H54 (cell line): ENCODE measurements at regions not wholly inside any gene's neighbourhood (a gene's known extent, or its start where the extent isn't known, plus 50 kb on each side); places are given as distances from the start of the nearest gene placed in this dataset.
"Not testable (repeated sequence)": the region's sequence is repeated elsewhere in the genome, so short reads cannot be mapped to it uniquely, and the experiment has no call there.

Experiments
- DNase-seq: peaks from one replicate; pipeline ENCODE4 v3.0.0; 2011; ENCODE audit warnings: low spot score, mixed read lengths; ENCODE audit not compliant: insufficient read length
- FAIRE-seq: peaks from 3 replicates; lab custom pipeline; 2011; peaks lifted over from hg19 to GRCh38; lab: Jason Lieb, UNC
- POLR2A ChIP-seq: IDR thresholded peaks from 2 replicates; pipeline ENCODE4 v1.6.1; 2011; ENCODE audit warnings: low read depth, mild to moderate bottlenecking, low read length

DNA sequence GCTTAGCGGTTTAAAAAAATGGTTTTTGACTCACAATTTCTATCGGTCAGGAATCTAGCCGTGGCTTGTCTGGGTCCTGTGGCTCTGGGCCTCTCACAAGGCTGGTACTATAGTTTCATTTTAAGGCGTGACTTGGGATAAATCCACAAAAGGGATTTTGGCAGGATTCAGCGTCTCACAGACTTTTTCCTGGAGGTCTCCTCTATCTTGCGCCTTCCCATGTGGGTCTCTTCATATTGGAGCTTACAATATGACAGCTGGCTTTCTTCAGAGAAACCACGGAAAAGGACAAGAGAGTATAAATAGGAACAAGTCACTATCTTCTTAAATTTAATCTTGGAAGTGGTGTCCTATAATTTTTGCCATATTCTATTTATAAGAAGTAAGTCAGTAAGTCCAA, 250.5 kb downstream of the DSC3 start:
- FAIRE-seq (no peak), DNase-seq (no peak)
- no peak for TF ChIP-seq POLR2A

DNA sequence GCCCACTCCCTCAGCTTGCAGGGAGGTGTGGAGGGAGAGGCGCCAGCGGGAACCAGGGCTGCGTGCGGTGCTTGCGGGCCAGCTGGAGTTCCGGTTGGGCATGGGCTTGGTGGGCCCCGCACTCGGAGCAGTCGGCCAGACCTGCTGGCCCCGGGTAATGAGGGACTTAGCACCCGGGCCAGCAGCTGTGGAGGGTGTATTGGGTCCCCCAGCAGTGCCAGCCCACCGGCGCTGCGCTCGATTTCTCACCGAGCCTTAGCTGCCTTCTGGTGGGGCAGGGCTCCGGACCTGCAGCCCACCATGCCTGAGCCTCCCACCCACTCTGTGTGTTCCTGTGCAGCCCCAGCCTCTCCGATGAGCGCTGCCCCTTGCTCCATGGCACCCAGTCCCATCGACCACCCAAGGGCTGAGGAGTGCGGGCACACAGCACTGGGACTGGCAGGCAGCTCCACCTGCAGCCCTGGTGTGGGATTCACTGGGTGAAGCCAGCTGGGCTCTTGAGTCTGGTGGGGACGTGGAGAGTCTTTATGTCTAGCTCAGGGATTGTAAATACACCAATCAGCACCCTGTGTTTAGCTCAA, 254.0 kb downstream of the DSC3 start:
- not testable (repeated sequence) for FAIRE-seq, DNase-seq

DNA sequence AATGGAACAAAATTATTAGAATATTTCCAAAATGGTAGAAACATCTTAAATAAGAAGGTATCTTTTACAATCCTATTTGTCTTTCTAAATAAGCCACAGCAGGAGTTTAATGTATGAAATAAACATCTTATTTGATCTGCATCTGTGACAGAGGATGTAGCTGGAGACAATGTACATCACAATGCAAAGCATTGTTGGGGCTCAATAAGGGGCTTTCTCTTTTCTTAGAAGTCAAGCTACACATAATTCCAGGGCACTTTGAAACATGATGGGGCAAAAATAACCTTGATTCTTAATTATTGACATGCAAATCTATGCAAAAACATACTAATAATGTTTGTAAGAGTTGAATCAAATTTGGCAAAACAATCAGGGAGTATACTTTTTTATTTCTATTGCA, 255.1 kb downstream of the DSC3 start:
- FAIRE-seq = no peak
- TF ChIP-seq POLR2A = no peak
- no peak for DNase-seq

- no peak for DNase-seq
- TF ChIP-seq POLR2A = no peak
- FAIRE-seq = no peak
Observed at GRCh38 chr18:30781601-30782000, 260.9 kb downstream of the DSC3 start.

DNA sequence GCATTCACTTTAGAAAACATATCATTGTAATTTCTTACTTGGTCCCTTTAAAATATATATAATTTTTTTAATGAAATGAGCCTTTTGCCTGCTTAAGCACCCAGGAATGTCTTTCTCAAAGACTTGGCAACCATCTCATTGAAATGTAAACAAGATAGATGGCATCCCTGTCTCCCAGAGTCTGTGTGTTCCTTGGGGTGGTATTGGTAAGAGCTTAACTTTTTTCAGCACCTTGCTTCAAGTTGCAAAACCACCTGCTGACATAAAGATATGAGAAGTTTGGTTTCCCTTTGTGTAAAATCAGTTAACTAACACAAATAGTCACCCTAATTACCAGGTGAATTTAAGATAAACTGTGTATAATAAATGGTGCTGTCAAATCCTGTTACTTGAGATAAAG, 266.9 kb downstream of the DSC3 start:
- FAIRE-seq (no peak), DNase-seq (no peak)
- TF ChIP-seq POLR2A = no peak

DNA sequence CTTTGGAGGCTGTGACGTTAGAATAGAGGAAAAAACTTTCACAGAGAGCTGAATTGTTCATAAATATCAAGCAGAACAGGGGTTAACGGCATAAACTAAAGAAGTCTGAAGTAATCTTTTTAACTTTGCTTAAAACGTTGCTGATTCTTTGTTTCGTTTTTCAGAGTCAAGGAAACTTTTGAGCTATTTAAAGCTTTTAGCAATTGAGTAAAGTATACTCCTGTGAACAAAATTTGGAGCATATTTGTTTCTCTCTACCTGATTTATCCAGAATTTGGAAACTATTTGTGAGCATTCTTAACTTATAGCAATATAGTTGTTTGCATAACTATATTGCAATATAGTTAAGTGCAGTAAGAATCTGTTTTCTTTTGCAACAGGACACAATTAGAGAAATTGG, 270.4 kb downstream of the DSC3 start:
- not testable (repeated sequence) for FAIRE-seq, DNase-seq

- no peak for FAIRE-seq
- no peak for DNase-seq
- no peak for TF ChIP-seq POLR2A
Observed at GRCh38 chr18:30766053-30766452, 276.5 kb downstream of the DSC3 start.

GRCh38 chr18:30765247-30765646, 277.3 kb downstream of the DSC3 start:
- DNase-seq (no peak), FAIRE-seq (no peak)
- no peak for TF ChIP-seq POLR2A

GRCh38 chr18:30763902-30764350, 278.6 kb downstream of the DSC3 start:
- DNase-seq (no peak), FAIRE-seq (no peak)
- no peak for TF ChIP-seq POLR2A

- DNase-seq = no peak
- no peak for TF ChIP-seq POLR2A
- FAIRE-seq = no peak
Observed at GRCh38 chr18:30754846-30755245, 287.7 kb downstream of the DSC3 start.

GRCh38 chr18:30748541-30748940, 294.0 kb downstream of the DSC3 start:
- no peak for DNase-seq
- TF ChIP-seq POLR2A = no peak
- no peak for FAIRE-seq

GRCh38 chr18:30746224-30746623, 296.3 kb downstream of the DSC3 start:
- TF ChIP-seq POLR2A = no peak
- DNase-seq = no peak
- FAIRE-seq = no peak

- TF ChIP-seq POLR2A = no peak
- FAIRE-seq = no peak
- DNase-seq = no peak
Observed at GRCh38 chr18:30743033-30743432, 299.5 kb downstream of the DSC3 start.

- no peak for TF ChIP-seq POLR2A
- no peak for FAIRE-seq
- DNase-seq = no peak
Observed at GRCh38 chr18:30730915-30731314, 311.6 kb downstream of the DSC3 start.

GRCh38 chr18:30727849-30728248, 314.7 kb downstream of the DSC3 start:
- DNase-seq = no peak
- FAIRE-seq = no peak
- TF ChIP-seq POLR2A = no peak

DNA sequence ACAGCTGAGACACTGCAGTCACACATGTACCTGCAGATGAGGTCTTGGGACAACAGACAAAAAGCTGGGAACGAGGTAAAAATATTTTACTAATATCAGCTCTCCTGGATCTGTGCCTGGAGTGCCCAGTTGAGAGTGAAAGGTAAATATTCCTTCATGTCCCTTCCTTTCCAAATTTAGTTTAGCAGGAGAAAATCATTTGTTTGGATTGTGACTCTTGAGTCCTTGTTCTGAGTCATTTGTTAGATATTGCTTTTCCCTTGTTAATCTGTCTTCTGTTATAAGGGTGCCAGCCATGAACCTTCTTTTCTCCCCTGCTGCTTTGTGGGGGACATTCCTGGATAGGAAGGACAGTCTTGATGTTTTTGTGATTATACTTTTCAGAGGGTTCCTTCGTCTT, 329.2 kb downstream of the DSC3 start:
- DNase-seq = no peak
- TF ChIP-seq POLR2A = no peak
- FAIRE-seq = no peak
